Activated CD4-positive, alpha-beta T cell treated with anti-CD3 and anti-CD28 coated beads, Interleukin-2, amount 50 U/mL, for 24 hours (primary cell): ENCODE measurements at regions not wholly inside any gene's neighbourhood (a gene's known extent, or its start where the extent isn't known, plus 50 kb on each side); places are given as distances from the start of the nearest gene placed in this dataset.

Experiments
- DNase-seq, 2 donors: peaks; one replicate each; pipeline ENCODE4 v3.0.0-alpha.2; 2020; ENCODE audit warnings: low read depth in 1 of 2, low spot score in 1 of 2

GRCh38 chr16:86768228-86768791 is 190.0 kb downstream of the FOXL1 start:
- no peak for DNase-seq

- DNase-seq = no peak
Measured at GRCh38 chr16:86768999-86769398, 190.7 kb downstream of the FOXL1 start.

- no peak for DNase-seq
Measured at GRCh38 chr16:86771506-86772460, 193.4 kb downstream of the FOXL1 start.

- DNase-seq = no peak
Measured at GRCh38 chr16:86772671-86773353, 194.5 kb downstream of the FOXL1 start.

GRCh38 chr16:86773354-86773715 is 195.0 kb downstream of the FOXL1 start:
- no peak for DNase-seq

GRCh38 chr16:86774931-86775330 is 196.6 kb downstream of the FOXL1 start:
- no peak for DNase-seq

- no peak for DNase-seq
Measured at GRCh38 chr16:86775511-86775921, 197.2 kb downstream of the FOXL1 start.

- no peak for DNase-seq
Measured at GRCh38 chr16:86777381-86777946, 199.1 kb downstream of the FOXL1 start.

- DNase-seq = no peak
Measured at GRCh38 chr16:86778108-86778745, 199.9 kb downstream of the FOXL1 start.

GRCh38 chr16:86778978-86779377 is 200.6 kb downstream of the FOXL1 start:
- DNase-seq = no peak

- DNase-seq = no peak
Measured at GRCh38 chr16:86781046-86781445, 202.7 kb downstream of the FOXL1 start.

- no peak for DNase-seq
Measured at GRCh38 chr16:86783636-86784626, 205.6 kb downstream of the FOXL1 start.

- DNase-seq = no peak
Measured at GRCh38 chr16:86786338-86786737, 208.0 kb downstream of the FOXL1 start.

- DNase-seq = no peak
Measured at GRCh38 chr16:86786994-86787393, 208.6 kb downstream of the FOXL1 start.

- no peak for DNase-seq
Measured at GRCh38 chr16:86787538-86787937, 209.2 kb downstream of the FOXL1 start.

GRCh38 chr16:86789621-86790051 is 211.3 kb downstream of the FOXL1 start:
- DNase-seq = no peak

- no peak for DNase-seq
Measured at GRCh38 chr16:86791287-86792035, 213.1 kb downstream of the FOXL1 start.

GRCh38 chr16:86794216-86794864 is 216.0 kb downstream of the FOXL1 start:
- no peak for DNase-seq

GRCh38 chr16:86797700-86798099 is 219.4 kb downstream of the FOXL1 start:
- DNase-seq = no peak
